SK-N-SH (cell line): ENCODE measurements at regions not wholly inside any gene's neighbourhood (a gene's known extent, or its start where the extent isn't known, plus 50 kb on each side); places are given as distances from the start of the nearest gene placed in this dataset.

Experiments
- CTCF ChIA-PET: fragments of 300-600, 350-600 bp; formaldehyde crosslinking; extraction: SDS; loops from one replicate; lab custom pipeline; 2021; lab: Yijun Ruan, JAX
- POLR2A ChIA-PET: fragments of 350-600 bp; sonication (Branson Sonifier 250); formaldehyde crosslinking; extraction: SDS; loops from one replicate; lab custom pipeline; 2020; ENCODE audit warnings: antibody characterized with exemption, inconsistent platforms; lab: Yijun Ruan, JAX
- DNase-seq: peaks from one replicate; pipeline ENCODE4 v3.0.0; 2012
- H2AFZ ChIP-seq: fragments of 200-600 bp; sonication (generic); 2 replicates; pipeline ENCODE4 v1.8.1; 2016; ENCODE audit warnings: antibody characterized with exemption, mild to moderate bottlenecking, low read depth
- H3F3A ChIP-seq: fragments of 200-600 bp; sonication (generic); replicated peaks from 2 replicates; pipeline ENCODE3; 2016; ENCODE audit warnings: antibody characterized with exemption, mild to moderate bottlenecking; ENCODE audit not compliant: insufficient read depth
- H3K27ac ChIP-seq, 2 experiments: fragments of 200-500 bp in 1 of 2; fragments of 200-600 bp in 1 of 2; sonication (Bioruptor generic) in 1 of 2; sonication (generic), shearing (Covaris generic) in 1 of 2; 2 replicates each; pipeline versions ENCODE4 v1.5.1 to v1.6.1; 2014 to 2016; ENCODE audit warnings: low read depth in 2 of 2, inconsistent platforms in 1 of 2, low read length in 1 of 2, mild to moderate bottlenecking in 1 of 2, mixed read lengths in 1 of 2
- H3K27me3 ChIP-seq: fragments of 200-600 bp; sonication (generic), shearing (Covaris generic); 2 replicates; pipeline ENCODE4 v1.6.1; 2016; ENCODE audit warnings: mixed run types; ENCODE audit not compliant: insufficient read depth
- H3K36me3 ChIP-seq, 2 experiments: fragments of 200-500 bp in 1 of 2; fragments of 200-600 bp in 1 of 2; sonication (Bioruptor generic) in 1 of 2; sonication (generic) in 1 of 2; replicated peaks in 1 of 2; 2 replicates each; pipeline versions ENCODE3 to v1.5.1; 2014 to 2016; ENCODE audit warnings: low read length in 1 of 2, mild to moderate bottlenecking in 1 of 2; ENCODE audit not compliant: insufficient read depth in 2 of 2, control insufficient read depth in 1 of 2
- H3K4me1 ChIP-seq, 2 experiments: fragments of 200-500 bp in 1 of 2; fragments of 200-600 bp in 1 of 2; sonication (Bioruptor generic) in 1 of 2; sonication (generic), shearing (Covaris generic) in 1 of 2; 2 replicates each; pipeline versions ENCODE4 v1.5.1 to v1.6.1; 2014 to 2016; ENCODE audit warnings: low read depth in 1 of 2, low read length in 1 of 2, mixed run types in 1 of 2; ENCODE audit not compliant: insufficient read depth in 2 of 2, control insufficient read depth in 1 of 2
- H3K4me2 ChIP-seq: fragments of 200-600 bp; sonication (generic), shearing (Covaris generic); 2 replicates; pipeline ENCODE4 v1.6.1; 2017; ENCODE audit warnings: mixed run types
- H3K4me3 ChIP-seq, 2 experiments: fragments of 200-500 bp in 1 of 2; fragments of 200-600 bp in 1 of 2; sonication (Bioruptor generic) in 1 of 2; sonication (generic), shearing (Covaris generic) in 1 of 2; 2 replicates each; pipeline versions ENCODE4 v1.5.1 to v1.8.1; 2014 to 2016; ENCODE audit warnings: low read depth in 2 of 2, inconsistent platforms in 1 of 2, low read length in 1 of 2, mild to moderate bottlenecking in 1 of 2, mixed read lengths in 1 of 2, moderate library complexity in 1 of 2
- H3K79me2 ChIP-seq: fragments of 200-600 bp; sonication (generic); 2 replicates; pipeline ENCODE4 v1.8.1; 2017; ENCODE audit warnings: mild to moderate bottlenecking; ENCODE audit not compliant: insufficient read depth
- H3K9ac ChIP-seq: fragments of 200-600 bp; sonication (generic); 2 replicates; pipeline ENCODE4 v1.6.1; 2017; ENCODE audit warnings: mixed run types
- H3K9me2 ChIP-seq: fragments of 200-600 bp; sonication (generic); 2 replicates; pipeline ENCODE4 v1.6.1; 2017; ENCODE audit warnings: mixed run types
- H3K9me3 ChIP-seq: fragments of 200-600 bp; sonication (generic); 2 replicates; pipeline ENCODE4 v1.6.1; 2017; ENCODE audit warnings: mixed run types, mild to moderate bottlenecking, moderate library complexity
- H4K20me1 ChIP-seq: fragments of 200-600 bp; sonication (generic); 2 replicates; pipeline ENCODE4 v1.6.1; 2017; ENCODE audit warnings: mild to moderate bottlenecking, mixed run types; ENCODE audit not compliant: insufficient read depth
- CHD2 ChIP-seq: fragments of 150-350 bp; IDR thresholded peaks from 2 replicates; pipeline ENCODE4 v1.6.1; 2018; ENCODE audit warnings: low read length; ENCODE audit not compliant: partially characterized antibody
- FOXJ3 ChIP-seq: sonication (generic); formaldehyde crosslinking; IDR thresholded peaks from 2 replicates; pipeline ENCODE4 v1.5.1; 2020; ENCODE audit warnings: mild to moderate bottlenecking, missing genetic modification reagents
- GABPA ChIP-seq: IDR thresholded peaks from 2 replicates; pipeline ENCODE4 v1.4.0; 2012; ENCODE audit warnings: low read depth, mild to moderate bottlenecking
- MEF2A ChIP-seq: IDR thresholded peaks from 2 replicates; pipeline ENCODE4 v1.4.0; 2012; ENCODE audit warnings: low read depth, borderline replicate concordance
- RFX5 ChIP-seq: IDR thresholded peaks from 2 replicates; pipeline ENCODE4 v1.6.1; 2012; ENCODE audit warnings: mild to moderate bottlenecking, improper control_type of control experiment, low read length
- TCF12 ChIP-seq: IDR thresholded peaks from 2 replicates; pipeline ENCODE4 v1.4.0; 2012
- TEAD4 ChIP-seq: IDR thresholded peaks from 2 replicates; pipeline ENCODE4 v1.4.0; 2012; ENCODE audit warnings: mild to moderate bottlenecking, borderline replicate concordance; ENCODE audit not compliant: insufficient read depth
- YY1 ChIP-seq: IDR thresholded peaks from 2 replicates; pipeline ENCODE4 v1.4.0; 2012; ENCODE audit warnings: low read depth, mild to moderate bottlenecking
- WGBS: methylation state at CpG from one replicate; pipeline ENCODE4 v1.1.6; 2017; ENCODE audit warnings: low lambda C conversion rate; 5-methylcytosine and 5-hydroxymethylcytosine counted together
- TF ChIP-seq, protein P1 (sequence below): IDR thresholded peaks from 2 replicates; pipeline ENCODE4 v1.6.1; 2012; ENCODE audit warnings: mild to moderate bottlenecking, low read depth, low read length, moderate library complexity
- TF ChIP-seq, protein P2 (sequence below): IDR thresholded peaks from 2 replicates; pipeline ENCODE4 v1.4.0; 2012; ENCODE audit warnings: low read depth
- TF ChIP-seq, protein P3 (sequence below): IDR thresholded peaks from 2 replicates; pipeline ENCODE4 v1.4.0; 2012; ENCODE audit warnings: low read depth, borderline replicate concordance
- TF ChIP-seq, protein P4 (sequence below): fragments of 200-600 bp; sonication (generic); IDR thresholded peaks from 2 replicates; pipeline ENCODE4 v1.6.1; 2017; ENCODE audit warnings: antibody characterized with exemption, mild to moderate bottlenecking, moderate library complexity

DNA sequence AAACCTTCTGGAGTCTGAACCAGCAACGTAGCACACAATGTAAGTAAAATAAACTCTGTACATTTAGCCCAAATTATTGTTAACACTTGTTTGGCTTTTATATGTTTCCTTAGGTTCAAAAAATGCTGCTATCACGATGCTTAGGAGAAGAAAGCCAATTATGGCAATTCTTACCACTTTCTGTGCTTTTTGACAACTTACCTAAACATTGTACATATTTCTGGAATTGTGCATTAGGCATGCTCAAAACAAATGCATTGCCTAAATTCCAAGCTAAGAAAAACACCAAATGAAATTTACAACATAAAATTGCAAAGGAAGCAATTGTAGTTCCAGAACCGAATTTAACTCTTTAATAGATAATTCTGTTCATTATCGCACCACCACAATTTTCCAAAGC, 585.6 kb upstream of the DSEL start:
- H3F3A ChIP-seq, result no peaks in the 10 kb centered on the region
- WGBS, result 77% methylated on average over 4 of the region's 4 CpGs
- H4K20me1 ChIP-seq, result no peaks in the 10 kb centered on the region
- no peak for TF ChIP-seq YY1
- no peak for TF ChIP-seq TEAD4
- TF ChIP-seq, protein P1, sequence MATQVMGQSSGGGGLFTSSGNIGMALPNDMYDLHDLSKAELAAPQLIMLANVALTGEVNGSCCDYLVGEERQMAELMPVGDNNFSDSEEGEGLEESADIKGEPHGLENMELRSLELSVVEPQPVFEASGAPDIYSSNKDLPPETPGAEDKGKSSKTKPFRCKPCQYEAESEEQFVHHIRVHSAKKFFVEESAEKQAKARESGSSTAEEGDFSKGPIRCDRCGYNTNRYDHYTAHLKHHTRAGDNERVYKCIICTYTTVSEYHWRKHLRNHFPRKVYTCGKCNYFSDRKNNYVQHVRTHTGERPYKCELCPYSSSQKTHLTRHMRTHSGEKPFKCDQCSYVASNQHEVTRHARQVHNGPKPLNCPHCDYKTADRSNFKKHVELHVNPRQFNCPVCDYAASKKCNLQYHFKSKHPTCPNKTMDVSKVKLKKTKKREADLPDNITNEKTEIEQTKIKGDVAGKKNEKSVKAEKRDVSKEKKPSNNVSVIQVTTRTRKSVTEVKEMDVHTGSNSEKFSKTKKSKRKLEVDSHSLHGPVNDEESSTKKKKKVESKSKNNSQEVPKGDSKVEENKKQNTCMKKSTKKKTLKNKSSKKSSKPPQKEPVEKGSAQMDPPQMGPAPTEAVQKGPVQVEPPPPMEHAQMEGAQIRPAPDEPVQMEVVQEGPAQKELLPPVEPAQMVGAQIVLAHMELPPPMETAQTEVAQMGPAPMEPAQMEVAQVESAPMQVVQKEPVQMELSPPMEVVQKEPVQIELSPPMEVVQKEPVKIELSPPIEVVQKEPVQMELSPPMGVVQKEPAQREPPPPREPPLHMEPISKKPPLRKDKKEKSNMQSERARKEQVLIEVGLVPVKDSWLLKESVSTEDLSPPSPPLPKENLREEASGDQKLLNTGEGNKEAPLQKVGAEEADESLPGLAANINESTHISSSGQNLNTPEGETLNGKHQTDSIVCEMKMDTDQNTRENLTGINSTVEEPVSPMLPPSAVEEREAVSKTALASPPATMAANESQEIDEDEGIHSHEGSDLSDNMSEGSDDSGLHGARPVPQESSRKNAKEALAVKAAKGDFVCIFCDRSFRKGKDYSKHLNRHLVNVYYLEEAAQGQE, result no peak
- no peak for TF ChIP-seq RFX5
- TF ChIP-seq GABPA, result no peak
- TF ChIP-seq CHD2, result no peak
- TF ChIP-seq, protein P2, sequence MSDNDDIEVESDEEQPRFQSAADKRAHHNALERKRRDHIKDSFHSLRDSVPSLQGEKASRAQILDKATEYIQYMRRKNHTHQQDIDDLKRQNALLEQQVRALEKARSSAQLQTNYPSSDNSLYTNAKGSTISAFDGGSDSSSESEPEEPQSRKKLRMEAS, result no peak
- no peak for TF ChIP-seq MEF2A
- TF ChIP-seq, protein P3, sequence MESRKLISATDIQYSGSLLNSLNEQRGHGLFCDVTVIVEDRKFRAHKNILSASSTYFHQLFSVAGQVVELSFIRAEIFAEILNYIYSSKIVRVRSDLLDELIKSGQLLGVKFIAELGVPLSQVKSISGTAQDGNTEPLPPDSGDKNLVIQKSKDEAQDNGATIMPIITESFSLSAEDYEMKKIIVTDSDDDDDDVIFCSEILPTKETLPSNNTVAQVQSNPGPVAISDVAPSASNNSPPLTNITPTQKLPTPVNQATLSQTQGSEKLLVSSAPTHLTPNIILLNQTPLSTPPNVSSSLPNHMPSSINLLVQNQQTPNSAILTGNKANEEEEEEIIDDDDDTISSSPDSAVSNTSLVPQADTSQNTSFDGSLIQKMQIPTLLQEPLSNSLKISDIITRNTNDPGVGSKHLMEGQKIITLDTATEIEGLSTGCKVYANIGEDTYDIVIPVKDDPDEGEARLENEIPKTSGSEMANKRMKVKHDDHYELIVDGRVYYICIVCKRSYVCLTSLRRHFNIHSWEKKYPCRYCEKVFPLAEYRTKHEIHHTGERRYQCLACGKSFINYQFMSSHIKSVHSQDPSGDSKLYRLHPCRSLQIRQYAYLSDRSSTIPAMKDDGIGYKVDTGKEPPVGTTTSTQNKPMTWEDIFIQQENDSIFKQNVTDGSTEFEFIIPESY, result no peak
- TF ChIP-seq, protein P4, sequence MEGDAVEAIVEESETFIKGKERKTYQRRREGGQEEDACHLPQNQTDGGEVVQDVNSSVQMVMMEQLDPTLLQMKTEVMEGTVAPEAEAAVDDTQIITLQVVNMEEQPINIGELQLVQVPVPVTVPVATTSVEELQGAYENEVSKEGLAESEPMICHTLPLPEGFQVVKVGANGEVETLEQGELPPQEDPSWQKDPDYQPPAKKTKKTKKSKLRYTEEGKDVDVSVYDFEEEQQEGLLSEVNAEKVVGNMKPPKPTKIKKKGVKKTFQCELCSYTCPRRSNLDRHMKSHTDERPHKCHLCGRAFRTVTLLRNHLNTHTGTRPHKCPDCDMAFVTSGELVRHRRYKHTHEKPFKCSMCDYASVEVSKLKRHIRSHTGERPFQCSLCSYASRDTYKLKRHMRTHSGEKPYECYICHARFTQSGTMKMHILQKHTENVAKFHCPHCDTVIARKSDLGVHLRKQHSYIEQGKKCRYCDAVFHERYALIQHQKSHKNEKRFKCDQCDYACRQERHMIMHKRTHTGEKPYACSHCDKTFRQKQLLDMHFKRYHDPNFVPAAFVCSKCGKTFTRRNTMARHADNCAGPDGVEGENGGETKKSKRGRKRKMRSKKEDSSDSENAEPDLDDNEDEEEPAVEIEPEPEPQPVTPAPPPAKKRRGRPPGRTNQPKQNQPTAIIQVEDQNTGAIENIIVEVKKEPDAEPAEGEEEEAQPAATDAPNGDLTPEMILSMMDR, result no peak
- TF ChIP-seq FOXJ3 (CRISPR knock-in tag), result no peak
- no peak for TF ChIP-seq TCF12
- TF ChIP-seq, all 33 proteins: peak for 0
- Histone ChIP-seq H3K4me3 (no peak overlapping the region), H3K9ac (no peak overlapping the region), H3K27me3 (no peaks in the 10 kb centered on the region), H3K9me3 (no peaks in the 10 kb centered on the region), H3K27ac (no peak overlapping the region), H3K4me1 (no peaks in the 10 kb centered on the region), H3K4me2 (no peak overlapping the region), H3K79me2 (no peaks in the 10 kb centered on the region), H3K36me3 (no peaks in the 10 kb centered on the region), H2AFZ (no peak overlapping the region; the same call in 1 of the 2 replicates), H3K9me2 (no peaks in the 10 kb centered on the region)
- ChIA-PET POLR2A (no interaction called here), CTCF (no interaction called here)
- no peak for DNase-seq
